ENCODE measurements at regions not wholly inside any gene's neighbourhood (a gene's known extent, or its start where the extent isn't known, plus 50 kb on each side); places are given as distances from the start of the nearest gene placed in this dataset.

DNA sequence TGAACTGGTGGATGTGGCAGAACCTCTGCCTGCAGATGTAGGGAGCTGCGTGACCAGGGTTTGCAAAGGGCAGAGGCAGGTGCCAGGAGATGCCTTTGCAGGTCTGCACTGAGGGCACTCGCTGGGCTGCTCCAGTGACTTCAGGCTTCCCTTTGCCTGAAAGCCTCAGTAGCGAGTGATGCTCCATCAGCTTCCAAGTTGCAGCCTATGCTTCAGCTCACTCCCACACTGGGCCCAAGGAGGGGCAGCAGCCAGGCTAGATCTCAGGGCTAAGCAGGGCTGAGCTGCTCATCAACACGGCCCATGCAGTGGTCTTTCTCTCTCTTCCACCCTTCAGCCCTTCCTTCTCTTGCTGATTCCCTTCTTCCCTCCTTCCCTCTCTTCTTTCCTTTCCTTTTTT is 78.3 kb upstream of the RGMA start:
- CTCF ChIA-PET: no interaction called here
- no peak for DNase-seq

More for the DNA sequence above, 78.3 kb upstream of the RGMA start:
- in situ Hi-C loops (cut with MboI; ENCODE audit: low sequenced_read_pairs): no loop called here
- ATAC-seq (ENCODE audit: low read depth): no peak
- Histone ChIP-seq H3K4me1 (ENCODE audit: control insufficient read depth, insufficient read depth, low read length) (no peaks in the 10 kb centered on the region), H4K8ac (ENCODE audit: low read depth in 2 of 2, low read length in 2 of 2) (no peak overlapping the region), H2AK9ac (replicated peaks; ENCODE audit: low read depth, low read length, poor library complexity) (no peak overlapping the region), H3K56ac (ENCODE audit: extremely low read depth, insufficient read depth, low read length) (no peak overlapping the region), H2BK20ac (ENCODE audit: low read depth, low read length) (no peak overlapping the region), H4K91ac (ENCODE audit: insufficient read depth, low read depth, low read length) (no peak overlapping the region), H3K14ac (replicated peaks; ENCODE audit: low read depth, low read length) (no peak overlapping the region), H2BK5ac (ENCODE audit: low read depth, low read length, poor library complexity, severe bottlenecking) (no peak overlapping the region), H3K4me2 (ENCODE audit: low read depth, low read length) (no peak overlapping the region), H3K9me1 (ENCODE audit: insufficient read depth, low read length) (no peaks in the 10 kb centered on the region), H2AK5ac (ENCODE audit: low read depth, low read length) (no peak overlapping the region), H3K79me1 (ENCODE audit: low read depth in 1 of 2, low read length in 2 of 2) (no peaks in the 10 kb centered on the region), H3K4ac (ENCODE audit: low read depth, low read length) (no peak overlapping the region), H3K18ac (ENCODE audit: low read depth, low read length) (no peak overlapping the region), H3K4me3 (ENCODE audit: insufficient read depth, low read depth, low read length) (no peak overlapping the region), H3K36me3 (ENCODE audit: control insufficient read depth, insufficient read depth, low read length) (no peaks in the 10 kb centered on the region), H3K27me3 (ENCODE audit: control insufficient read depth, insufficient read depth, low read length) (no peaks in the 10 kb centered on the region), H3K23ac (ENCODE audit: low read depth, low read length) (no peak overlapping the region), H3K9me3 (ENCODE audit: control insufficient read depth, insufficient read depth, low read length) (peaks cover 11% of the 10 kb centered on the region; the same call in 1 of the 2 replicates), H4K20me1 (ENCODE audit: insufficient read depth, low read length) (no peaks in the 10 kb centered on the region), H4K5ac (ENCODE audit: low read depth, low read length) (no peak overlapping the region), H2AFZ (replicated peaks; ENCODE audit: low read length, poor library complexity) (no peak overlapping the region), H3K27ac (ENCODE audit: insufficient read depth, low read length) (no peak overlapping the region), H2BK15ac (ENCODE audit: low read depth, low read length) (no peak overlapping the region), H2BK120ac (ENCODE audit: low read depth, low read length) (no peak overlapping the region), H3K9ac (ENCODE audit: low read depth, low read length) (no peak overlapping the region)
- dilution Hi-C loops (cut with HindIII; ENCODE audit: low sequenced_read_pairs, unreplicated experiment): no loop called here
- TF ChIP-seq MAZ (IDR thresholded peaks at IDR 0.05; ENCODE audit: borderline replicate concordance, low read depth, low read length): no peak
- TF ChIP-seq FOS (IDR thresholded peaks at IDR 0.05; ENCODE audit: low read depth, low read length): no peak
- TF ChIP-seq SMC3 (IDR thresholded peaks at IDR 0.05; ENCODE audit: low read depth, low read length): no peak
- no peak for TF ChIP-seq BHLHE40 (IDR thresholded peaks at IDR 0.05; ENCODE audit: low read depth, low read length)
- TF ChIP-seq, protein P1, sequence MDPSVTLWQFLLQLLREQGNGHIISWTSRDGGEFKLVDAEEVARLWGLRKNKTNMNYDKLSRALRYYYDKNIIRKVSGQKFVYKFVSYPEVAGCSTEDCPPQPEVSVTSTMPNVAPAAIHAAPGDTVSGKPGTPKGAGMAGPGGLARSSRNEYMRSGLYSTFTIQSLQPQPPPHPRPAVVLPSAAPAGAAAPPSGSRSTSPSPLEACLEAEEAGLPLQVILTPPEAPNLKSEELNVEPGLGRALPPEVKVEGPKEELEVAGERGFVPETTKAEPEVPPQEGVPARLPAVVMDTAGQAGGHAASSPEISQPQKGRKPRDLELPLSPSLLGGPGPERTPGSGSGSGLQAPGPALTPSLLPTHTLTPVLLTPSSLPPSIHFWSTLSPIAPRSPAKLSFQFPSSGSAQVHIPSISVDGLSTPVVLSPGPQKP (IDR thresholded peaks at IDR 0.05; ENCODE audit: borderline replicate concordance, low read depth, low read length): no peak
- TF ChIP-seq RFX5 (IDR thresholded peaks at IDR 0.05; ENCODE audit: low read depth, low read length): no peak
- TF ChIP-seq, protein P2, sequence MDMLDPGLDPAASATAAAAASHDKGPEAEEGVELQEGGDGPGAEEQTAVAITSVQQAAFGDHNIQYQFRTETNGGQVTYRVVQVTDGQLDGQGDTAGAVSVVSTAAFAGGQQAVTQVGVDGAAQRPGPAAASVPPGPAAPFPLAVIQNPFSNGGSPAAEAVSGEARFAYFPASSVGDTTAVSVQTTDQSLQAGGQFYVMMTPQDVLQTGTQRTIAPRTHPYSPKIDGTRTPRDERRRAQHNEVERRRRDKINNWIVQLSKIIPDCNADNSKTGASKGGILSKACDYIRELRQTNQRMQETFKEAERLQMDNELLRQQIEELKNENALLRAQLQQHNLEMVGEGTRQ (IDR thresholded peaks at IDR 0.05; ENCODE audit: low read depth, low read length): no peak
- TF ChIP-seq CHD1 (IDR thresholded peaks at IDR 0.05; ENCODE audit: low read depth, low read length): no peak
- TF ChIP-seq RAD21 (IDR thresholded peaks at IDR 0.05; ENCODE audit: low read length): no peak
- TF ChIP-seq, protein P3, sequence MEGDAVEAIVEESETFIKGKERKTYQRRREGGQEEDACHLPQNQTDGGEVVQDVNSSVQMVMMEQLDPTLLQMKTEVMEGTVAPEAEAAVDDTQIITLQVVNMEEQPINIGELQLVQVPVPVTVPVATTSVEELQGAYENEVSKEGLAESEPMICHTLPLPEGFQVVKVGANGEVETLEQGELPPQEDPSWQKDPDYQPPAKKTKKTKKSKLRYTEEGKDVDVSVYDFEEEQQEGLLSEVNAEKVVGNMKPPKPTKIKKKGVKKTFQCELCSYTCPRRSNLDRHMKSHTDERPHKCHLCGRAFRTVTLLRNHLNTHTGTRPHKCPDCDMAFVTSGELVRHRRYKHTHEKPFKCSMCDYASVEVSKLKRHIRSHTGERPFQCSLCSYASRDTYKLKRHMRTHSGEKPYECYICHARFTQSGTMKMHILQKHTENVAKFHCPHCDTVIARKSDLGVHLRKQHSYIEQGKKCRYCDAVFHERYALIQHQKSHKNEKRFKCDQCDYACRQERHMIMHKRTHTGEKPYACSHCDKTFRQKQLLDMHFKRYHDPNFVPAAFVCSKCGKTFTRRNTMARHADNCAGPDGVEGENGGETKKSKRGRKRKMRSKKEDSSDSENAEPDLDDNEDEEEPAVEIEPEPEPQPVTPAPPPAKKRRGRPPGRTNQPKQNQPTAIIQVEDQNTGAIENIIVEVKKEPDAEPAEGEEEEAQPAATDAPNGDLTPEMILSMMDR (conservative IDR thresholded peaks at IDR 0.05; ENCODE audit: low read depth, low read length): no peak
- no peak for TF ChIP-seq RCOR1 (IDR thresholded peaks at IDR 0.05; ENCODE audit: insufficient replicate concordance, low read length)
- intact Hi-C loops (cut with micrococcal nuclease): no loop called here
- POLR2A ChIA-PET (ENCODE audit: unreplicated experiment): no interaction called here
- 18% methylated on average over 2 of the region's 4 CpGs; no CpG with 5 or more reads in 1 of the 2 experiments for whole genome bisulfite sequencing, 2 experiments (ENCODE audit: extremely low coverage in 2 of 2, insufficient read length in 1 of 2)
- BruUV-seq (replicated peaks): no TSS peak
